ENCODE measurements at regions not wholly inside any gene's neighbourhood (a gene's known extent, or its start where the extent isn't known, plus 50 kb on each side); places are given as distances from the start of the nearest gene placed in this dataset.

DNA sequence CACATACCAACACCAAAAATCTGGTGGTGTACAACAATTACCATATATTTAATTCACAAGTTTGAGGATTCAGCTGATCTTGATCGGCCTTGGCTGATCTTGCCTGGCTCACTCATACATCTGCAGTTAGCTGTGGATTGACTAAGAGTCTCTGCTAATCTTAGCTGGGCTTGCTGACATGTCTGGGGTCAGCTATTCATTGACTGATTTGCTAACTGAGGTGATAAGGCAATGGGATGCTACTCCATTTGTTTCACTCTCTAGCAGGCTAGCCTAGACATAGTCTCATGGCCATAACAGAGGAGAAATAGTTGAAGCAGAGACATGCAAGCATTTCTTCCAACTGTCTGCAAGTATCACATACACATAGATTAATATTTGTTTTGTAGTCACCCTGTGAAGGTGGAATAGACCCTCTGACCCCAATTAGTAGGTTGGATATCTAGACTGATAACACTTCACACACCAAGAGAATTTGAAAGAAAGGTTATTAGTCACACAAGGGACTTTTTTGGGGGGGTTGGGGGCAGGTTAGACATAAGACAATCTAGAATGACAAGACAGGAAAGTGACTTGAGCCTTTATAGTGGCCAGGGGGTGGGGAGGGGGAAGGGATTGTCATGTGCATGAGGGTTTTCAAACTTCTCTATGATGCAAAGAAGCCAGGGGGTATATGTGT is 142.3 kb downstream of the BARHL2 start:
- Mint-ChIP-seq H3K27ac (no peak overlapping the region), H3K36me3 (ENCODE audit: low read depth) (no peaks in the 10 kb centered on the region), H3K9me3 (no peaks in the 10 kb centered on the region), H3K4me3 (no peak overlapping the region), H3K27me3 (peaks cover 1% of the 10 kb centered on the region), H3K4me1 (ENCODE audit: low read depth) (no peaks in the 10 kb centered on the region)
- intact Hi-C loops (cut with micrococcal nuclease) = loop anchor here (5.0 kb wide), 1 partner anchor 382 kb away; no protein-coding TSS in a partner anchor

DNA sequence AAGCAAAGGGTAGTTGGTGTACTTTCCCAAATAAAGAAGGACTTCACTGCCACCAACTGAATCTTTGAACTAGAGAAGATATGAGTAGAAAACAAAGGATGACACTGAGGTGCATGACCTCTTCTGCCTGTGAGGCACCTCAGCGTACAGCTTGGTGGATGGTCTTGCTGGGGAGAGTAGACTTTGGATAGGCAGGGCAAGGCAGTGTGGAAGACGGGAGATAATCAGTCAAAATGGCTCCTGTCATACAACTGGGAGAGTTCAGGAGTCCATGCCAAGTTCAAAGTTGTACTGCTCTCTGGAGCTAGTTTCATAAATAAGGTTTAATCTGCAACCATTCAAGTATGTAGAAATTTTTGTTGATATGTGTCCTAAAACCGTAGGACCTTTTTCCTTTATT is 143.4 kb downstream of the BARHL2 start:
- Mint-ChIP-seq H3K9me3 (no peaks in the 10 kb centered on the region), H3K4me1 (ENCODE audit: low read depth) (no peaks in the 10 kb centered on the region), H3K4me3 (no peak overlapping the region), H3K27me3 (peaks cover 1% of the 10 kb centered on the region), H3K36me3 (ENCODE audit: low read depth) (no peaks in the 10 kb centered on the region), H3K27ac (no peak overlapping the region)
- intact Hi-C loops (cut with micrococcal nuclease) = no loop called here

DNA sequence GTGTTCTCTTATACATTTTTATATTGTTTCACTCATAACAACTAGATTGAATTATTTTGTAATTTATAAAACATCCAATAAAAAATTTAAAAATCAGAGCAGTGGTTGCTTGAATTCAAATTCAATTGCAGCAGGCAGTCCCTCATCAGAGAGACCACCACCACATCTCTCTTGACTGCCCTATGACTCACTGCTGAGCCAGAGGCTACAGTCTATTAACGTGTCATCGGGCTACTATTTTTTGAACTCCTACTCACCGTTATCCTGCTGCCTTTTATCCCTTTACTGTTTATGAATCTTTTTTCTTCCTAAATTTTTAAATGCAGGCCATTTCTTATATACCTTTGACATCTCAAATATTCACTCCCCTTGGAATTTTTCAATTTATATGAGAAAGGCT is 144.7 kb downstream of the BARHL2 start:
- H3K36me3 Mint-ChIP-seq (ENCODE audit: low read depth) = no peaks in the 10 kb centered on the region
- intact Hi-C loops (cut with micrococcal nuclease) = no loop called here

DNA sequence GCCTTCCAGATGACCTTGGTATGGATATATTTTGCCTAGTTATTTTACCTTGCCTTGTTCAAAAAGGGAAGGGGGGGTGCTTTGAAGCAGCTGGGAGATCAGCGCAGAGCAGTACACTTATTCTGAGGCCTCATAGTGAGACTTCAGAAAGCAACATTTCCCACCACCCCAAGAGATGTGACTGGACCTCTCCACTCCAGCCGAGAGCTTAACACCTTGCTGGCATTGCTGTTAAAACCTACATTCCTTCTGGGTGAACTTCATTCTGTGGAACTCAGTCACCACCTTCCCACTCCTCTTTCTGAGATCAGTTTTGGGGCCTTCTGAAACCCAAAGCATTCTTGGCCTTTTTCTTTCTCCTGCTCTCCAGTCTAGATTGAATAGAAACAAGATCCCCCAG is 148.7 kb downstream of the BARHL2 start:
- Mint-ChIP-seq H3K4me1 (ENCODE audit: low read depth) (no peaks in the 10 kb centered on the region), H3K27ac (no peak overlapping the region), H3K9me3 (no peaks in the 10 kb centered on the region), H3K36me3 (ENCODE audit: low read depth) (no peaks in the 10 kb centered on the region), H3K4me3 (no peak overlapping the region), H3K27me3 (no peaks in the 10 kb centered on the region)
- intact Hi-C loops (cut with micrococcal nuclease) = no loop called here

More for the DNA sequence above, 144.7 kb downstream of the BARHL2 start:
- no peaks in the 10 kb centered on the region for H3K9me3 Mint-ChIP-seq
- no peak overlapping the region for H3K4me3 Mint-ChIP-seq
- H3K27ac Mint-ChIP-seq = no peak overlapping the region
- H3K27me3 Mint-ChIP-seq = peaks cover 1% of the 10 kb centered on the region
- no peaks in the 10 kb centered on the region for H3K4me1 Mint-ChIP-seq (ENCODE audit: low read depth)

DNA sequence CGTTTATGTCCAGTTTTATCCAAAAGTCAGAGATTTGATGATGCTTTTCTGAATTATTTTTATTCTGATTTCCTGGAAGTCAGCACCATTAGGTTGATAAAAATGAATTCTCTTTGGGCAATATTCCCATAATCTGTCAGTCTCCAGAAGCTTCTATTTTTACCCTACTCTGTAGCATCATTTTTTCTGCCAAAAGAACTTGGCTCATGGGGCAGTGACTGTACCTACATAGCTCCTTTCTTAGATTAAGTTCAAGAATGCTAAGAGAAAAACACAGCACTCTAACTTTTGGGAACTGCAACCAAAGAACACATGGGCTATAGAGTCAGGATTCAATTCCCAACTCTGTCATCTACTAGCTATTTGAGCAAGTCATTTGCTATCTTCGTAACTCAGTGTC is 152.9 kb downstream of the BARHL2 start:
- Mint-ChIP-seq H3K4me3 (no peak overlapping the region), H3K4me1 (ENCODE audit: low read depth) (no peaks in the 10 kb centered on the region), H3K27ac (no peak overlapping the region)

DNA sequence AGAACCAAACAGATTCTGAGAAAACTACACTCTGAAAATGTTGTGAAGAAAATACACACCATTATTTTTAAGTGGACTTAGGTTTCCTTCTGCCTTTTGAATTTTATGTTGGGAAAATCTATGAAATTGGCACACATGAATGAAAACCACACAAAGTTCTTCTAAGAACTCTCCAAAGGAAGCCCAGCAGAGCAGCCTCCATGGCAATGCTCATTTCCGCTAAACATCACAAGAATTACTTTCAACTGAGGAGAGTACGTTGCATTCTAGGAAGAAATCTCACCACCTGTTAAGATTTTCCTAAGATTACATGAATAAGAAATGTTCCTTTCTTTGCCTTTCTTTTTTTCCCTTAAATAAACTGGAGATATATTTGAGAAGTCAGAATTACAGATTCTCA is 154.2 kb downstream of the BARHL2 start:
- Mint-ChIP-seq H3K36me3 (ENCODE audit: low read depth) (no peaks in the 10 kb centered on the region), H3K27ac (no peak overlapping the region), H3K27me3 (peaks cover 3% of the 10 kb centered on the region), H3K9me3 (no peaks in the 10 kb centered on the region), H3K4me3 (no peak overlapping the region), H3K4me1 (ENCODE audit: low read depth) (no peaks in the 10 kb centered on the region)
- intact Hi-C loops (cut with micrococcal nuclease) = no loop called here

More for the DNA sequence above, 152.9 kb downstream of the BARHL2 start:
- H3K9me3 Mint-ChIP-seq = no peaks in the 10 kb centered on the region
- intact Hi-C loops (cut with micrococcal nuclease) = no loop called here
- H3K27me3 Mint-ChIP-seq = no peaks in the 10 kb centered on the region
- H3K36me3 Mint-ChIP-seq (ENCODE audit: low read depth) = no peaks in the 10 kb centered on the region

DNA sequence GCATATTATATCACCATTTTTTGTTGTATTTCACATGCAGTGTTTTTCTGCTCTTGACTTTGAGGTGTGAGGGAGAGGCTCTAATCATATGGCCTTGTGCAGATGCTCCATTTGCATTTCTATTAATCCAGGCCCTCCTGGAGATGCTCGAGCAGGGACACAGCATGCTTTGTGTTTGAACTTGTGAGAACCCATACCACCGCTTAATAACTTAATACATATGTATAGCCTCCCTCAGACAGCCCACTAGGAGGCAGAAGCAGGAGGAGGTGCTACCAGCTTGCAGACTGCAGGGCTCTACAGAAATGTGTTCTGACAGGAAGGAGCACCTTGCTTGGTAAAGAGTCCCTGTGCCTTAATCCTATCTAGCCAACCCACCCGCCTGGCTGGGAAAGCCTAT is 155.2 kb downstream of the BARHL2 start:
- intact Hi-C loops (cut with micrococcal nuclease) = no loop called here
- H3K4me1 Mint-ChIP-seq (ENCODE audit: low read depth) = no peaks in the 10 kb centered on the region
- no peak overlapping the region for H3K4me3 Mint-ChIP-seq

DNA sequence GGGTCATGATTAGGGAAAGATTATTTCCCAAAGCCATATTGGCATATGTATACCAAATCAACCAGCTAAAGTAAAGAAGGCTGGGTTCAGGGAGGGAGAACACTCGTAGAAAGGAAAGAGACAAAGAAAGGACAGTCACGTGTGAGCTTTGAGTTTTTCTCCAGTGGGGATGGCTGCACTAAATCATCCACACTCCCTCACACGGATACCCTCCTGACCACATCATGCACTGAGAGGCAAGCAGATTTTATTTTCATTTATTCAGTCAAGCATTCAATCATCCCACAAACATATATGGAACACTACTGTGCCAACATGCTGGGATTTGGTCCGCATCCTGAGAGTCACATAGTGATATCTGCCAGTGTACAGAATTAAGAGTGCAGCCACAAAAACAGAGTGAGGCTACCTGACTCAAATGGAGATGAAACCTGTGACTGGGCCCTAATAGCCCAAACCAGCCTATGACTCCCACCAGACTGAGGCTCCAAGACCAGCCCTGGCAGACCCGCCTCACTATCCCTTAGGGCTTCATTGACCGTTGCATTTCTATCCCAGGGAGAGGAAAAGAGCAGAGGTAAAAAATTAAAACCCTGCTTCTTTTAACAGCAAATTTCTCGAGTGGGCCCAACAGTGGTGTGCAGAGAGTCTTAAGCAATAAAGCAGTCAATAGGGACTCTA is 155.9 kb downstream of the BARHL2 start:
- intact Hi-C loops (cut with micrococcal nuclease) = no loop called here
- H3K36me3 Mint-ChIP-seq (ENCODE audit: low read depth) = no peaks in the 10 kb centered on the region
- no peak overlapping the region for H3K27ac Mint-ChIP-seq
- H3K4me1 Mint-ChIP-seq (ENCODE audit: low read depth) = no peaks in the 10 kb centered on the region
- H3K9me3 Mint-ChIP-seq = no peaks in the 10 kb centered on the region
- H3K4me3 Mint-ChIP-seq = no peak overlapping the region
- peaks cover 5% of the 10 kb centered on the region for H3K27me3 Mint-ChIP-seq

More for the DNA sequence above, 155.2 kb downstream of the BARHL2 start:
- Mint-ChIP-seq H3K27ac (no peak overlapping the region), H3K36me3 (ENCODE audit: low read depth) (no peaks in the 10 kb centered on the region), H3K9me3 (no peaks in the 10 kb centered on the region), H3K27me3 (peaks cover 5% of the 10 kb centered on the region)

DNA sequence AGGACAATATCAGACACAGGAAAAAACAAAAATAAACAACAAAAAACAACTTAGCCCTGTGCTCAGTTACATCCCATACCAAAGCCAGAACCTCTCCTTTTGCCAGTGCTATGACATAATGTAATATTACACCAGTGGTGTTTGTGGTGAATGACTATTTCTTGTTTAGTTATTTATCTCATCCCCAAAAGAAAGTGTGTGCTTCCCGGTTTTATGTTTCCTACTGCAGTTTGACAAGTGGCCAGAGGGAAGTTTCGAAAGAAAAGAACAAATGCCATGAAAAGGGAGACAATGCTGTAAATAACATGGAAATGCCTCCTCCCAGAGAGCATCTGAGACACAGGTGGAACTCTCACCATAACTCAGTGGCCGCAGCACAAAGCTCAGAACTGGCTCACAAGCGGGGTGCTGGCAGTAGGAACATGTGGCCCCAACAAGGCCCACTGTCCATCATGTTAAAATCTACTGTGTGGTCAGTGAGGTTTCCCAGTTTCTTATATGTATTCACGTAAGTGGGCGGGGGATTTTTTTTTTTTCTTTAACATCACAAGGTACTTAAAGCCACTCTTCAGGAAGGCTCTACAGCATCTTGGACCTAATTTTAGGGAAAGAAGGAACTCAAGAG is 158.2 kb downstream of the BARHL2 start:
- Mint-ChIP-seq H3K27ac (no peak overlapping the region), H3K27me3 (peaks cover 5% of the 10 kb centered on the region)
- intact Hi-C loops (cut with micrococcal nuclease) = no loop called here

DNA sequence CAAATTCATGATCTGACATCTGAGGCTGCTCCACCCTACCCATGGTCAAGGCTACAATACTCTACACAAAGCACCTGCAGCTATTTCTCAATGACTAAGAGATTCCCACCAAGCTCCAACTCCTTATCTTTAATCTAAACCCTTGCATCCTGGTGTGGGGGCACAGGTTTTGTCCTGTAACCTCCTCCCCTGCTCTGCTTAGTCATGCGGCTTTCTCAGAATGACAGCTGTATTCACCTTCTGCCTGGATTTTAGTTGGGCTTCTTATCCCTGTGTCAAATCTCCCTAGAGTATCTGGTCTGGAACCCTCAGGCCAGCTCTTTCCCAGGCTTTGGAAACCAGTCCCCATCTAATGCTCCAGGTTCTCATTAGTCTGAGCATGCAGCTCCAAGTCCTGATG is 159.0 kb downstream of the BARHL2 start:
- Mint-ChIP-seq H3K4me1 (ENCODE audit: low read depth) (no peaks in the 10 kb centered on the region), H3K27ac (no peak overlapping the region), H3K36me3 (ENCODE audit: low read depth) (no peaks in the 10 kb centered on the region), H3K9me3 (no peaks in the 10 kb centered on the region), H3K27me3 (peaks cover 5% of the 10 kb centered on the region), H3K4me3 (no peak overlapping the region)
- intact Hi-C loops (cut with micrococcal nuclease) = no loop called here

More for the DNA sequence above, 158.2 kb downstream of the BARHL2 start:
- H3K9me3 Mint-ChIP-seq = no peaks in the 10 kb centered on the region
- no peaks in the 10 kb centered on the region for H3K4me1 Mint-ChIP-seq (ENCODE audit: low read depth)
- no peak overlapping the region for H3K4me3 Mint-ChIP-seq
- no peaks in the 10 kb centered on the region for H3K36me3 Mint-ChIP-seq (ENCODE audit: low read depth)

DNA sequence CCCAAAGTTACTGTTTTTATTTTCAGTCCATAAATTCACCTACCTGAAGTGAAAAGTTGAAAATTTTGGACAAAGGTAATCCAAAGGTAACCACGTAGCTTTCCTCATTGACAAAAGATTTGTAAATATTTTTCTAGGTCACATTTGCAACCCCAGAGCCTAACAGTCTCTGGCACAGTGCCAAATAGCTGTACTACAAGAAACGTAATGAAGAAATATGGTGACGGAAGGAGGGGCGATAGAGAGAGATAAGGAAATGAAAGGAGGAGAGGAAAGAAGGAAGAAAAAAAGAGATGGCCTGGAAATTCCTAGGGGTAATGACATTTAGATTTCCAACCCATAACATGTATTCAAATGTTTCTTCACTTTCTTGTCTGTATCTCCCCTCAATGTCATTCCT is 159.4 kb downstream of the BARHL2 start:
- no peaks in the 10 kb centered on the region for H3K4me1 Mint-ChIP-seq (ENCODE audit: low read depth)
- no peaks in the 10 kb centered on the region for H3K36me3 Mint-ChIP-seq (ENCODE audit: low read depth)
- intact Hi-C loops (cut with micrococcal nuclease) = no loop called here
- H3K4me3 Mint-ChIP-seq = no peak overlapping the region
- H3K27me3 Mint-ChIP-seq = peaks cover 5% of the 10 kb centered on the region
- no peak overlapping the region for H3K27ac Mint-ChIP-seq
- no peaks in the 10 kb centered on the region for H3K9me3 Mint-ChIP-seq

DNA sequence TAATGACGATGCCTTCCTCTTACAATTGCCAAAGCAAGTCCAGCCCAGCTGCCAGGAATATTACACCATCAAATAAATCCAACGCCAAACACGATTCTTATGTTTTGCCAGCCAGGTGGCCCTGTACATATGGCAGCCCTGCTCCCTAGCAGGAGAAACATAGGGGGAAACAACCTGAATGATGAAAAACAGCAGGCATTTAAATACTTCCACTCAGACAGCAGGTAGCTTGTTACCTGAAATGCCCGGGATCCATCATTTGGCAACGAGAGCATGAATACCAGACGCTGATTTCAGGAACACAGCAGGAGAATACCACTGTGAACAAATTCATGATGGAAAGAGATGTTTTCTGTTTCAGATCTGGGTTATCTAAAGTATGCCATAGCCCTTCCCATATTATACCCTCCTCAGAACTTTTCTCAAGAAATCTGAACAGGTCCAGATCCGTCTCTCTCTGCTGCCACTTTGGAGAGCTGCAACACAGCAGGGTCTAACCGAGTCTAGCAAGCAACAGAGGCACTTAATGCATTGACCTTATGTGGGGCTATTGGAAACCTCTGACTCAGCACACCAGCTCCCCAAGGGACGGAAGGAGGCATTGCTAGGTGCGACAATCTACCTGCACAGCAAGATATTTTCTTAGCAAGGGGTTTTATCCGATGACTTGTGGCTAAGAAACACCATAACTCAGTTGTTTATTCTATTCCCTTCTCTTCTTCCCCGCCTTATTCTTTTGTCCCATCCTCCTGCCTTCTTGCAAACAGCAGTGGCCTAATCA is 166.3 kb downstream of the BARHL2 start:
- Mint-ChIP-seq H3K4me1 (ENCODE audit: low read depth) (no peaks in the 10 kb centered on the region), H3K9me3 (no peaks in the 10 kb centered on the region), H3K27me3 (no peaks in the 10 kb centered on the region), H3K27ac (no peak overlapping the region), H3K4me3 (no peak overlapping the region), H3K36me3 (ENCODE audit: low read depth) (no peaks in the 10 kb centered on the region)
- intact Hi-C loops (cut with micrococcal nuclease) = no loop called here

DNA sequence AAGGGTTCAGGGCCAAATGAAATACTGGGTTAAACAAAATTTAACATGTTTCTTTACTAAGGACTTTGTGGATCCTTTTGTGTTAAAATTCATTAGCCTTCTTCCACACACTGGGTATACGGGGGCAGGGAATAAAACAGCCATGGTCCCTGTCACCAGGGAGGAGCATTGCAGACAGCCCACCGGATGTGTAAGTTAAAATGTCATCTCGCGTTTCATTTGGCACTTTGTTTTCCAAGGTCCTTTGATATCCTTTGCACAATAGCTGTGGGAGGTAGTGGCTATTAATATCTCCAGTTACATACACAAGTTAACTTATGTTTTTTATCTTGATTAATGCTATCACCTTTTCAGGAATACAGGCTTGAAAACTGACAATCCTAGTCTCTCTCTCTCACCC is 172.7 kb downstream of the BARHL2 start:
- Mint-ChIP-seq H3K4me1 (ENCODE audit: low read depth) (no peaks in the 10 kb centered on the region), H3K27ac (no peak overlapping the region), H3K4me3 (no peak overlapping the region), H3K36me3 (ENCODE audit: low read depth) (no peaks in the 10 kb centered on the region), H3K9me3 (no peaks in the 10 kb centered on the region), H3K27me3 (no peaks in the 10 kb centered on the region)
- intact Hi-C loops (cut with micrococcal nuclease) = no loop called here

Data from dendritic cell treated with granulocyte-macrophage colony-stimulating factor and Interleukin-4, amounts not matched to agents 40 ng/mL and 50 ng/mL, for 4 days (primary cell).